ENCODE measurements at regions not wholly inside any gene's neighbourhood (a gene's known extent, or its start where the extent isn't known, plus 50 kb on each side); places are given as distances from the start of the nearest gene placed in this dataset.
A peak's percentile ranks its signal among the peaks of the same experiment; 100 is the strongest.

- Histone ChIP-seq H2AFZ (ENCODE audit: low read length) (peak overlapping the region; percentile 17; the same call in 1 of the 2 replicates), H2BK5ac (ENCODE audit: low read depth, low read length) (no peak overlapping the region), H3K18ac (ENCODE audit: extremely low read depth, low read length) (no peak overlapping the region), H2BK12ac (ENCODE audit: low read depth, low read length) (no peak overlapping the region), H3K4me1 (replicated peaks in 1 of 4; ENCODE audit: control insufficient read depth in 3 of 4, insufficient read depth in 4 of 4, low read length in 3 of 4) (no peaks in the 10 kb centered on the region), H3K4me3 (ENCODE audit: extremely low read depth in 1 of 4, insufficient read depth in 2 of 4, low read depth in 3 of 4, low read length in 4 of 4) (no peak overlapping the region), H2BK120ac (replicated peaks; ENCODE audit: low read depth, low read length) (no peak overlapping the region), H3K27me3 (replicated peaks in 1 of 4; ENCODE audit: control insufficient read depth in 3 of 4, extremely low read depth in 1 of 4, insufficient read depth in 3 of 4, low read length in 3 of 4) (no peaks in the 10 kb centered on the region), H2AK5ac (ENCODE audit: low read depth, low read length) (no peak overlapping the region), H3K79me2 (ENCODE audit: control insufficient read depth in 1 of 2, insufficient read depth in 2 of 2, low read length in 2 of 2) (no peaks in the 10 kb centered on the region), H3K23ac (ENCODE audit: insufficient read length) (no peak overlapping the region), H3K9me3 (ENCODE audit: insufficient read depth in 2 of 2, low read depth in 1 of 2, low read length in 1 of 2) (no peaks in the 10 kb centered on the region), H3K4me2 (ENCODE audit: insufficient read depth in 1 of 2, low read depth in 2 of 2, low read length in 2 of 2) (no peak overlapping the region), H3K79me1 (ENCODE audit: low read depth, low read length) (no peaks in the 10 kb centered on the region), H4K5ac (ENCODE audit: insufficient read length, low read depth, low read length) (no peak overlapping the region), H3K14ac (ENCODE audit: insufficient read length) (no peak overlapping the region), H4K8ac (ENCODE audit: extremely low read depth, insufficient read depth, low read length) (no peak overlapping the region), H4K91ac (replicated peaks; ENCODE audit: insufficient read length, low read length) (no peak overlapping the region), H3K4ac (replicated peaks; ENCODE audit: insufficient read length, low read depth, low read length) (no peak overlapping the region), H3K9ac (replicated peaks in 1 of 4; ENCODE audit: extremely low read depth in 1 of 4, low read depth in 3 of 4, low read length in 3 of 4) (no peak overlapping the region), H3K36me3 (ENCODE audit: control insufficient read depth in 2 of 4, insufficient read depth in 4 of 4, low read length in 3 of 4) (no peaks in the 10 kb centered on the region), H2BK15ac (ENCODE audit: low read length) (no peak overlapping the region), H3K27ac (ENCODE audit: low read depth, low read length) (no peak overlapping the region), H4K20me1 (replicated peaks in 1 of 2; ENCODE audit: control insufficient read depth in 1 of 2, insufficient read depth in 2 of 2, low read length in 2 of 2) (no peaks in the 10 kb centered on the region), H2BK20ac (ENCODE audit: low read length) (no peak overlapping the region), H3K56ac (replicated peaks; ENCODE audit: insufficient read length, low read depth, low read length) (no peak overlapping the region), H3K23me2 (ENCODE audit: low read depth, low read length) (no peaks in the 10 kb centered on the region)
- ChIA-PET CTCF (ENCODE audit: partially characterized antibody) (no interaction called here), POLR2A (ENCODE audit: partially characterized antibody) (no interaction called here)
- FAIRE-seq (no peak), DNase-seq (ENCODE audit: low read depth in 1 of 2, low spot score in 2 of 2) (no peak)
- TF ChIP-seq BACH1 (IDR thresholded peaks at IDR 0.05; ENCODE audit: low read length) (no peak), USF2 (IDR thresholded peaks at IDR 0.05; ENCODE audit: low read length) (no peak), PHF8 (conservative IDR thresholded peaks at IDR 0.05; ENCODE audit: low read depth, low read length) (no peak)
- 88% methylated on average over 3 of the region's 3 CpGs; no CpG with 5 or more reads in 1 of the 2 experiments for WGBS, 2 experiments (ENCODE audit: extremely low coverage in 1 of 2, insufficient coverage in 1 of 2, insufficient read length in 1 of 2, insufficient replicate concordance in 2 of 2, low coverage in 1 of 2, low lambda C conversion rate in 2 of 2, missing lambda C conversion rate in 1 of 2)
Measured at GRCh38 chr4:187094144-187094543, 370.5 kb upstream of the FAT1 start.

All from H1 (cell line).